NCI-H82 (cell line): ENCODE measurements at regions not wholly inside any gene's neighbourhood (a gene's known extent, or its start where the extent isn't known, plus 50 kb on each side); places are given as distances from the start of the nearest gene placed in this dataset.

Experiments used
- DNase-seq: peaks from one replicate; lab custom pipeline; 2025; lab: John Stamatoyannopoulos, UW

DNA sequence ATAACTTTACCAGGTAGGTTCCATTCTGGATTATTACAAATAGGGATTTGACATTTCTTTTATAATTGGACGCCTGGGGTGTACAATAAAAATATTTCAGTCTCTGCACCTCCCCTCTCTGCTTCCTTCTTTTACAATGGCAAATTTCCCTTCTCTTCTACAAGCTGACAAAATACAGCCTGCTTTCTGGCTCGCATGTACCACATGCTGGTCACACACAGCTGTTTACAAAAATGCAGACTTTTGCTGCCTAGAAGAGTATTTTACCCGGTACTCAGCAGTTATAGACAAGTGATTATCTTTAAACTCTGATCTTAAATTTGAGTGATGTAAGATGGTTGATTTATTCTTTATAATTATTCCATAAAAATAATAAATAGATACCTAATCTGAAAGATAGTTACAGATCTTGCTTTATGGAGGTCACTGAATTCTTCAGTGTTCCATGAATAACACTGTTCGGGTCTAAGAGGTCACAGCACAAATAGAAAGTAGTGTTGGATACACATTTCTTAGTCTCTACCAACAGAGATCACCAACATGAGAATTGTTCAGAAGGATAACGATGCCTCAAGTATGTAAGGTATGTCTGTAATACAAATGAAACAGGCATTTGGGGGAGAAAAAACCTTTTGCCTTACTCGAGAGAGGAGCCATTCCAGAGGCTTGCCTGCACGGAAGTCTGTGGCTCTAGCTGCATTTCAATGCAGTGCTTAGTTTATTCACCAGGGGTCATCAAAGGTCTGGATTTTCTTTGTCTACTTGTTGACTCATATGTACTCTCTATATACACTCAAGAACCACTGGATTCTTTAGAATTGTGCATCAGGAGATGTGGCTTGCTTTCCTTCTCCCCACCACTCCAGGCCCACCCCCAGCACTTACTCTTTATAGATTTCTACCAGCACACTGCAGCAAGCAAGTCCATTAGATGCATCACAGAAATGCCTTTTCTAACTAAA lies 206.6 kb upstream of the RFX3 start:
- DNase-seq = peak; percentile 69

DNA sequence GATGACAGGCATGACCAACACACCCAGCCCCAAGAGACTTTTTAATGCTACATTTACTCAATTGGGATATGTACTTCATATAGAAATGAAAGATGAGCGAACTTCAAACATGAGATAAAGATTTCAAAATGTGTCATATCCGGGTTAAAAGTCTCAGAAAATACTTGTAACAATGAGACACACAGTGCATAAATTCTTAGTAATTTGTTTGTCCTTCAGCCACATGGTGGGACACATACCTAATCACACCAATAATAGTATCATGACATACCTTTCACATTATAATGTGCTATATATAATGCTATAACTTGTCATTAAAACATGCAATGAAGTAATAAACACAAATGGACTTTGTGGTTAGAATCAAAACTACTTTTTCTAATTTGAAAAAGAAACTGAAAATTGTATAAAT lies 204.7 kb upstream of the RFX3 start:
- no peak for DNase-seq

GRCh38 chr9:3721096-3721495 lies 195.3 kb upstream of the RFX3 start:
- no peak for DNase-seq

- no peak for DNase-seq
Measured at GRCh38 chr9:3719286-3719685, 193.5 kb upstream of the RFX3 start.

DNA sequence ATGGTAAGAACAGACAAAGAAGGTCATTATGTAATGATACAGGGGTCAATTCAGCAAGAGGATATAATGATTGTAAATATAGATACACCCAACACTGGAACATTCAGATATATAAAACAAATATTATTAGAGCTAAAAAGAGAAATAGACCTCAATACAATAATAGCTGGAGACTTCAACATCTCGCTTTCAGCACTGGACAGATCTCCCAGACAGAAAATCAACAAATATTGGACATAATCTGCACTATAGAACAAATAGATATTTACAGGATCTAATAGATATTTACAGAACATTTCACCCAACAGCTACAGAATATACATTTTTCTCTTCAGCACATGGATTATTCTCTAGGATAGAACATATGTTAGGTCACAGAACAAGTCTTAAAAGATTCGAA lies 190.6 kb upstream of the RFX3 start:
- DNase-seq = no peak

DNA sequence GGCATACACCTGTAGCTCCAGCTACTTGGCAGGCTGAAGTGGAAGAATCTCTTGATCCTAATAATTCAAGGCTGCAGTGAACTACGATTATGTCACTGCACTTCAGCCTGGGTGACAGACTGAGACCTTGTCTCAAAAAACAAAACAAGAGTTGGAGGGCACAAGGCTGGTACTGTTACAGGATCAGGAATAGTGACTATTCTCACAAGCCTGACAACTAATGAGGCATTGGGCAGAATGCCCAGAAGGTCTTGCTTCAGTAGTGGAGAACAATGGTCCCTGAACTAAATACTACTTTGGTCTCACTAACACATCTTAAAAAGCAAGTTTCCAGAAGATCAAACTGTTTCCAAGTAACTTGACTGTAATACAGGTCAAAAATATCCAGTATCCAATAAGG lies 182.9 kb upstream of the RFX3 start:
- no peak for DNase-seq

DNA sequence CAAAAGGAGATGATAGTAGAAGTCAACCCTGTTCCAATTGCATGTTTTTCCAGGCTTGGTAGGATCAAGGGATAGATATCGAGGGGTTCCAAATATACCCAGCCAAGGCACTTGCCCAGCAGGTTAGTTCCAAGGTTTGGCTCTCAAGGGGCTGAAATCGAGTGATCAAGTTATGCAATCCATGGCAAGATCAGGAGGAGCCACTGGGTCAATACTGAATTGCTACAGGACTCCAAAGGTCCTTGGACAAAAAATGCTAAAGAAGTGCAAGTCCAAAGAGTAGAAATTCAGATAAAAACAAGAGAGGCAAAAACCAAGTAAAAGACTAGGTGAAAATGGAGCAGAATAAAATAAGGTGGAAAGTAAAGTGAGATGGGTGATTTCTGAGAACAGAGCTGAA lies 179.1 kb upstream of the RFX3 start:
- no peak for DNase-seq

GRCh38 chr9:3700772-3701171 lies 175.0 kb upstream of the RFX3 start:
- no peak for DNase-seq

GRCh38 chr9:3699883-3700282 lies 174.1 kb upstream of the RFX3 start:
- DNase-seq = no peak

DNA sequence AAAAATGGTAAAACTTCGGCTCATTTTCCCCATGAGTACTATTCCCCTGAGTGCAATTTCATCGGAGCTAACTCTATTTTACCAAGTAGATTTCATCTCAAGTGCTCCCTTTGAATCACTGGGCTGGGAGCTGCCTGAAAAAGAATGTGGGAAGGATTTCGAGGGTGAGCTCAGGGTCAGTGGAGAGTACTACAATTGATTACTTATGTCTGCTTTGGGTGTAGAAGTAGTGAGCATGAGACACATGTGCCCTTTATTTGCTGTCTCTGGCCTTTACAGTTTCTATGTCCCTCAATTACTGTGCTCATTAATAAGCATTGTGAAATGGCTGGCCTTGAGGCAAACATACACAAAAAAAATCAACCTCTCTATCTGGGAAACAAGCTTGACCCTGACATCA lies 172.7 kb upstream of the RFX3 start:
- no peak for DNase-seq

DNA sequence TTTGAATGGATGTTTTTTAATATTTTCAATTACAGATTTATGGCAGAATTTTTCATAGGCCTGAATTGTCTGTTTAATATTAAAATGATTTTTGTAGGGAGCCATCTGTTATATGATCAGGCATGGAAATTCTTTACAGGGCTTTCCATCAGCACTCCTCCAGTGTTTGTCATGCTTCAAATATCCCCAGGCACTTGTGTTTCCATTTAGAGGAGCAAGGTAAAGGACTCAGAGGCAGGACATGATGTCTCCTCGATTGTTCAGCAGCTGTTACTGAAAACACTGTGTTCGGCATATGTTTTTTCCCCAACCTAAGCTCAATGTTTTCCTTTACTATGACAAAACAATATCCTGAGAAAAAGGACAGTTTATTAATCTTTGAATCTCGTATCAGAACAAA lies 172.3 kb upstream of the RFX3 start:
- no peak for DNase-seq

GRCh38 chr9:3696368-3696767 lies 170.6 kb upstream of the RFX3 start:
- DNase-seq = no peak

GRCh38 chr9:3692606-3693005 lies 166.8 kb upstream of the RFX3 start:
- no peak for DNase-seq

DNA sequence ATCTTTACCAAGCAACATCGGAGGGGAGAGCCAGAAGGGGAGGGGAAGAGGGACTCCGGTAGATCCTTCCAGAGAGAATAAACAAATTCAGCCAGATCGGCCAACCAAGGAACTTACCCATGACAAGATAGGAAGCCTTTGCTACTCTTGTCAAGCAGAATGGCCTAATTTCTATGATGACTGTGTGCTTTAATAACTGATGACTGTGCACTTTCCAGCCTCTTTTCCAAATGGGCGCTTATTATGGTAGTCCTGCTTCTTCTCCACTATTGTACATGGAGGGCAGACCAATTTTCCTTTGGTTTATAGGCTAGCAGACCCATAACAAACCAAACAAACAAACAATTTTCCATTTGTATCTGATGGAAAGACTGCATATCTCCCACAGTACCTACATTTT lies 163.8 kb upstream of the RFX3 start:
- DNase-seq = no peak

DNA sequence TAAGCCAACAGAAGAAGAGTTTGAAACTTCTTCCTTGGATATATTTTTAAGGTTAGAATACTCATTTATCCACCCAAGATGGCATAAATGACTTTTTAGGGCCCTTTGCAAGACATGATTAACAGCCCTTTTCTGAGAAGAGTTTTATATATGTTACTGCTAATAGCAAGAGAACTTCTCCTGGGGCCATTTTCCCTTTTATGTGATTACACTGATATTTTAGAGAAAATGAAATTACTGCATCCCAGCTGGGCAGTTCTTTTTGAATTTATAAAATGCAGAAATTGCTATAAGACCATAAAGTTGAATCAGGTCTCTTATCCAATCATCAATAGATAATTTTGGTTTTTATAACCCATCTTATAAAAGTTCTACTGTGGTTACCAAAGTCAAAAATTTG lies 161.3 kb upstream of the RFX3 start:
- DNase-seq = no peak

GRCh38 chr9:3682186-3682585 lies 156.4 kb upstream of the RFX3 start:
- DNase-seq = no peak

DNA sequence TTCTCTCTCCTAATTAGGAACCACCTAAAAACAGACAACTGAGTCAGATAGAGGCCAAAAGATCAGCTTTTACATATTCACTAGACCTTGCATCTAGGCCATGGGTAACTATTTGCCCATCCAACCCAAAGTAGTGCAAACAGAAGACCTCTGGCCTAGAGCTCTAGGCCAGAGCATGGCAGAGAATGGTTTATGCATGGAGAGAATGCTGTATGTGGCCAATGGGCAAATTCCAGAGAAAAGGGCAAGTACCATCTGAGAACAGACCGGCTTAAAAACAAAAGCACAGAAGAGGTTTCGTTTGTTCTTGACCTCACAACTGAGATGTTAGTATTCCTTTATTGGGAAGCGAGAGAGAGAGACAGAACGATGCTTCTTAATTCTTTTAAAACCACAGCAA lies 151.7 kb upstream of the RFX3 start:
- no peak for DNase-seq

DNA sequence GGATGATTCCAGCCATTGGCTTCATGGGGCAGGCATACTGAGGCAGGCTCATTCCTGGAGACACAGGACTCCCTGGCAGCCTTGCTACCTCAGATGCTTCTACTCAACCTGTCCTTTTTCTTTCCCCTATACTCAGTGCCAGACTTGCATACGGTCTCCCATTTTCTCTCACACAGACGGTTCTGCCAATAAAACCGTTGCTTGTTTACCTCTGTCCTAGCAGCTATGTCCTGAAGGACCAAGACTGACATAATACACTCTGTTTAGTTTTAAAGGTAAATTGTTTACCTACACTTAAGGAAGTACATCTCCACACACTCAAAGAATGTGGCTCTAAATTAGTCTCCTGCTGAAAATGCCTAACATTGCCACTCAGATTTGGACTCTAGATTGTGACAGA lies 151.0 kb upstream of the RFX3 start:
- DNase-seq = no peak

GRCh38 chr9:3675946-3676345 lies 150.1 kb upstream of the RFX3 start:
- no peak for DNase-seq

- DNase-seq = no peak
Measured at GRCh38 chr9:3674561-3674960, 148.8 kb upstream of the RFX3 start.

GRCh38 chr9:3672399-3672798 lies 146.6 kb upstream of the RFX3 start:
- DNase-seq = no peak

GRCh38 chr9:3664044-3664443 lies 138.2 kb upstream of the RFX3 start:
- DNase-seq = no peak

DNA sequence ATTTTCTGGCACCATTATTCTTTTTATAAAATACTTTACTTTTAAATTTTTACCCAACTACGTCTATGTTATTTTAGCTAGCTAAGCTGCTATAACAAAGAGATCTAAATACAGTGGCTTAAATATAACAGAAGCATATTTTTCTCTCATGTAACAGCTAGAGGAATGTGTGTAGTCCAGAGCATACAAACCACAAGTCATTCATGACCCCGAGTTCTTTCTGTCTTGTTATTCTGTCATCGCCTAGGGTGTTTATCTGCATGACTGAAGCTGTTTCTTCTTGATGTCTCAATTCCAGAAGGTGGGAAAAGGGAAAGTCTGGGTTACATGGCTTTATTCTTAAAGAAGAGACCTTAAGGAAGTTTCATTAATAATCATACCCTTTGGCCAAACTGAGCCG lies 136.9 kb upstream of the RFX3 start:
- DNase-seq = no peak

DNA sequence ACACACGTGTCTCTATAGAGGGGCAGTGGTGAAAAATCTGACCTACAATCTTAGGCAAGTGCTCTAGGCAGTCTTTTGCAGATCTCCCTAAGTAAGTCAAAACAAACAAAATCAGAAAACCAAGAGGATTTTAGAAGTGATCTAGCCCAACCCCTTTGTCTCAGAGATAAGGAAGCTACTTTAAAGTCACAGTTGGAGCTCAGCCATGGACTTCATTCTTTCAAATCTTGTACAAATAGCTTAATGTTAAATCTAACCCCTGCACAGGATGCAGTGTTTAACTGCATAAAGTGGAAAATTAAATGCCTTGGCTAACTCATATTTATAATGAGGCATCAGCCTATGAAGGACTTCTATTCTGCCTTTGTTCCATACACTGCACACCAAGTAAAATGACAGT lies 135.1 kb upstream of the RFX3 start:
- no peak for DNase-seq
